GM13976 (cell line): ENCODE measurements at regions not wholly inside any gene's neighbourhood (a gene's known extent, or its start where the extent isn't known, plus 50 kb on each side); places are given as distances from the start of the nearest gene placed in this dataset.

Experiments
- DNase-seq: peaks from one replicate; pipeline ENCODE4 v3.0.0; 2012; ENCODE audit warnings: low spot score
- in situ Hi-C: fragments of 300-500 bp; cut with MboI; formaldehyde crosslinking; loops from one replicate; pipeline ENCODE4 v1.12.0; 2022; ENCODE audit warnings: low sequenced_read_pairs, mixed read lengths, inconsistent platforms; ENCODE audit not compliant: unreplicated experiment
- TF ChIP-seq, protein P1 (sequence below): IDR thresholded peaks from 2 replicates; pipeline ENCODE4 v1.5.1; 2012; ENCODE audit warnings: borderline replicate concordance, mild to moderate bottlenecking; ENCODE audit not compliant: insufficient read depth; ENCODE audit errors: extremely low read depth, missing control alignments, control extremely low read depth

DNA sequence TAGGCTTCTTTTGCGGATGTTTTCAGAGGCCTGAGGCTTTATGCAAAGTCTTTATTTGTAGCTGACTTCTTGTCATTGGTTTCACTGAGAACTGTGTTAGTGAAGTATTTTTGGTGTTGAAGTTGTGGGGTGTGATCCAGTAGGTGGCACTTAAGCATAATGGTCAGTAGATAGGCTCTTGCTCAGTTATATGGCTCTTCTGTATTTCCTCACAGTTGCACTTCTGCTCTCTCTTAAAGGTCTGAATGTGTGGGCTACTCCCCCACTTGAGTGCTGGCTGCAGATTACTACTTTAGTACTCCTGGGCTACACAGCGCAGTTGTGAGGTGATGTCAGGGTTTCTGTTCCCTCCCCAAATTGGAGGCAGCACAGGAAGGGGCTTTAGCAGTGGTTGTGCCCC lies 133.8 kb upstream of the SCN7A start:
- in situ Hi-C loops: no loop called here
- TF ChIP-seq, protein P1, sequence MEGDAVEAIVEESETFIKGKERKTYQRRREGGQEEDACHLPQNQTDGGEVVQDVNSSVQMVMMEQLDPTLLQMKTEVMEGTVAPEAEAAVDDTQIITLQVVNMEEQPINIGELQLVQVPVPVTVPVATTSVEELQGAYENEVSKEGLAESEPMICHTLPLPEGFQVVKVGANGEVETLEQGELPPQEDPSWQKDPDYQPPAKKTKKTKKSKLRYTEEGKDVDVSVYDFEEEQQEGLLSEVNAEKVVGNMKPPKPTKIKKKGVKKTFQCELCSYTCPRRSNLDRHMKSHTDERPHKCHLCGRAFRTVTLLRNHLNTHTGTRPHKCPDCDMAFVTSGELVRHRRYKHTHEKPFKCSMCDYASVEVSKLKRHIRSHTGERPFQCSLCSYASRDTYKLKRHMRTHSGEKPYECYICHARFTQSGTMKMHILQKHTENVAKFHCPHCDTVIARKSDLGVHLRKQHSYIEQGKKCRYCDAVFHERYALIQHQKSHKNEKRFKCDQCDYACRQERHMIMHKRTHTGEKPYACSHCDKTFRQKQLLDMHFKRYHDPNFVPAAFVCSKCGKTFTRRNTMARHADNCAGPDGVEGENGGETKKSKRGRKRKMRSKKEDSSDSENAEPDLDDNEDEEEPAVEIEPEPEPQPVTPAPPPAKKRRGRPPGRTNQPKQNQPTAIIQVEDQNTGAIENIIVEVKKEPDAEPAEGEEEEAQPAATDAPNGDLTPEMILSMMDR: no peak
- DNase-seq: no peak

DNA sequence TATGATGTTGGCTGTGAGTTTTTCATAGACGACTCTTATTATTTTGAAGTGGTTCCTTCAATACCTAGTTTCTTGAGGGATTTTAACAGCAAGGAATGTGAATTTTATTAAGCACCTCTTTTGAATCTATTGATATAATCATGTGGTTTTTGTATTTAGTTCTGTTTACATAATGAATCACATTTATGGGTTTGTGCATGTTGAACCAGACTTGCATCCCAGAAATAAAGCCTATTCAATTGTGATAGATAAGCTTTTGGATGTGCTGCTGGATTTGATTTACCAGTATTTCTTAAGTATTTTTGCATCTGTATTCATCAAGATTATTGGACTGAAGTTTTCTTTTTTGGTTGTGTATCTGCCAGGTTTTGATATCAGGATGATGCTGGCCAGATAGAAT lies 131.6 kb upstream of the SCN7A start:
- DNase-seq: no peak
- TF ChIP-seq, protein P1: no peak
- in situ Hi-C loops: no loop called here

DNA sequence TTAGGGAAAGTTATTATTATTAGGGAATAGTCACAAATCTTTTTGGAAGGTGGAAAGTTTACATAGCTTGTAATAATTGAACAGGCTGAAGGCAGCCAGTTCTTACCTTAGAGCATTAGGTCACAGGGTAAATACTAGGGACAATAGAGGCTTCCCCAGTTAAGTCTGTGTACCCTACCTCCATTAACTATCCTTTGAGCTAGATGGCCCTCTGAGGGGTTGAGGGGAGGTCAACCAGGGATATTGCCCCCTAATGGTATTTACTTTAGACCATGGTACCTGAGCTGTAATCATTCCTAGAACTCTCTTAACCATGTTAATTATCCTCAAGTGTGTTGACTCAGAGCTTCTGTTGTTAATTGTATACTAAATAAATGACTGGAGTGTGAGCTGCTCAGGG lies 120.5 kb upstream of the SCN7A start:
- no peak for DNase-seq
- TF ChIP-seq, protein P1: no peak
- in situ Hi-C loops: no loop called here

DNA sequence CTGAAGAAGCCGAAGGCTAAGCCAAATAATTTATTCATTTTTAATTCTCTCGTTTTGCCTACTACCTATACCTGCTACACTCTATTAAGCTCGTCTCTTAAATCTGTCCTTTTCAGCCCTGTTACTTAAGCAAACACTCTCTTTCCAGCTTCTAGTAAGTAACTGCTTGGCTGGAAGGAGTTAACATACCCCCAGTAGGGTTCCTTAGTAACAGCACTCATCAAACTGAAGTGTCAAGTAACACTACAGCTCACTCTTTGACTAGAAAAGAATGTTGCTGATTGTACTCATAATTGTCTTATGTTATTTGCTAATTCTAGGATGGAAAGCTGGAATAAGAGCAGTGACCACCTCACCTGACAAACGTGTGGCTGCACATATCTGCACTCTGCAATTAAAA lies 120.0 kb upstream of the SCN7A start:
- no peak for DNase-seq
- TF ChIP-seq, protein P1: no peak
- in situ Hi-C loops: no loop called here

DNA sequence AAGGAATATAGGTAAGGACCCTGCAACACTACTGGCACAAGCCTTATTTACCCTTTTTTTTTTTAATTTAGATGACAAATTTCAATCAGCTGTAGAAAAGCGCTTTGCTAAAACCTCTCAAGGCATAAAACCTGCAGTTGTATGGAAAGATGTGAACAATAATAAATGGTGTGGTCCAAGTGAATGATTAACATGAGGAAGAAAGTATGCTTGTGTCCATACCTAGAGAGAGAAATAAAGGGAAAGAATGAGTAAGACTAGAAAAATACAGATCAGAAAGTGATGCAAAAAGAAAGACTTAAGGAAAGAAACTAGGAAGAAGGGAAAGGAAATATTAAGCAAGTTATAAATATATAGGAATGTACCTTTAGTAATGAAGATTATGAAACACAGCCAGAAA lies 119.2 kb upstream of the SCN7A start:
- TF ChIP-seq, protein P1: no peak
- in situ Hi-C loops: no loop called here
- DNase-seq: no peak

DNA sequence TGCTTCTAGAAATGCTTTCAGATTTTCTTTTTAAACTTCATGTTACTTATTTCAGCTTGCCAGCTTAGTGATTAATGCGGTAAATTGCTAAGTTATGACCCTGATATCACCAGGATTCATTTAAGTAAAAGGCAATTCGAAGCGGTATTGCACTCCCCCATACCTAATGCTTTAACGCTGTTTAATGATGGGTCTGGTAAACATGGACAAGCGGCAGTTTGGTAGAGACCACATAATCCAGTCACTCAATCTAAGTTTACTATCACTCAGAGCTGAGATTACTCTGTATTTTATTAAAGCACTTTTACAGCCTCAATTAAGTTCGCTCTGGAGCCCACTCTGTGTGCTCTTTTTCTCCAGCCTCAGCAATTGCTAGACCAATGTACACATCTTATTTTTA lies 118.2 kb upstream of the SCN7A start:
- in situ Hi-C loops: no loop called here
- DNase-seq: no peak
- TF ChIP-seq, protein P1: no peak

DNA sequence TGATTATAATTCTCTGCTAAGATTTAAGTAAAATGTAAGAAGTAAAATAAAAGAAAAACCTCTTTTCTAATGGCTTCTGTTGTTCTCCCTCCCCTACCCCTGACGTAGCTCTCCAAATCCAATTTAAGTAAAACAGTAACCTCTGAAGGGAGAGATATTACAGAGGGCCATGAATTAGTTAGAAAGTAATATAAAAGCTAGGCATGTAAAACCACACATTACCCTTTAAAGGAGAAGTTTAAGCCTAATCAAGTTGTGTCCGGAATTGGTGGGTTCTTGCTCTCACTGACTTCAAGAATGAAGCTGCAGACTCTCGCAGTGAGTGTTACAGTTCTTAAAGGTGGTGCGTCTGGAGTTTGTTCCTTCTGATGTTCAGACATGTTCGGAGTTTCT lies 116.9 kb upstream of the SCN7A start:
- no peak for DNase-seq
- TF ChIP-seq, protein P1: no peak
- in situ Hi-C loops: no loop called here
